Neural cell (in vitro differentiated cells): ENCODE measurements at regions not wholly inside any gene's neighbourhood (a gene's known extent, or its start where the extent isn't known, plus 50 kb on each side); places are given as distances from the start of the nearest gene placed in this dataset.

Experiments used
- small RNA-seq, 3 experiments: library from RNA; depleted of rRNA; stranded (forward); fragments of <200 nt; gene quantifications; one replicate each; pipeline ENCODE3, GENCODE V24; 2012

Small RNAs in the stretch of these regions (small RNA-seq; reads per million reads assigned to genes)
- gene RF00271: 0 reads per million in 3 experiments
